Colon (tissue), 2 donors: ENCODE measurements at regions not wholly inside any gene's neighbourhood (a gene's known extent, or its start where the extent isn't known, plus 50 kb on each side); places are given as distances from the start of the nearest gene placed in this dataset.

Experiments used
- FAIRE-seq: peaks from 2 replicates; lab custom pipeline; 2012; peaks lifted over from hg19 to GRCh38; lab: Jason Lieb, UNC
- donor health status: control.
- donor health status: control.

GRCh38 chr10:123575105-123575504 lies 91.0 kb upstream of the GPR26 start:
- no peak for FAIRE-seq

- no peak for FAIRE-seq
Measured at GRCh38 chr10:123576706-123577105, 89.4 kb upstream of the GPR26 start.

- FAIRE-seq = no peak
Measured at GRCh38 chr10:123577921-123578461, 88.2 kb upstream of the GPR26 start.

- FAIRE-seq = no peak
Measured at GRCh38 chr10:123578721-123579120, 87.4 kb upstream of the GPR26 start.

GRCh38 chr10:123579675-123580074 lies 86.5 kb upstream of the GPR26 start:
- no peak for FAIRE-seq

GRCh38 chr10:123580426-123580825 lies 85.7 kb upstream of the GPR26 start:
- FAIRE-seq = no peak

GRCh38 chr10:123581656-123582055 lies 84.5 kb upstream of the GPR26 start:
- no peak for FAIRE-seq

GRCh38 chr10:123582084-123582989 lies 83.8 kb upstream of the GPR26 start:
- FAIRE-seq = no peak

GRCh38 chr10:123583639-123584418 lies 82.3 kb upstream of the GPR26 start:
- FAIRE-seq = no peak

GRCh38 chr10:123584419-123584775 lies 81.8 kb upstream of the GPR26 start:
- no peak for FAIRE-seq

GRCh38 chr10:123585477-123586445 lies 80.4 kb upstream of the GPR26 start:
- no peak for FAIRE-seq

GRCh38 chr10:123587110-123587509 lies 79.0 kb upstream of the GPR26 start:
- FAIRE-seq = no peak

GRCh38 chr10:123588386-123588914 lies 77.7 kb upstream of the GPR26 start:
- no peak for FAIRE-seq

GRCh38 chr10:123595661-123596060 lies 70.5 kb upstream of the GPR26 start:
- no peak for FAIRE-seq

- no peak for FAIRE-seq
Measured at GRCh38 chr10:123597676-123598075, 68.5 kb upstream of the GPR26 start.

- FAIRE-seq = no peak
Measured at GRCh38 chr10:123599366-123599849, 66.7 kb upstream of the GPR26 start.

GRCh38 chr10:123600177-123600576 lies 66.0 kb upstream of the GPR26 start:
- FAIRE-seq = no peak

- FAIRE-seq = no peak
Measured at GRCh38 chr10:123603130-123603529, 63.0 kb upstream of the GPR26 start.

GRCh38 chr10:123604506-123604905 lies 61.6 kb upstream of the GPR26 start:
- no peak for FAIRE-seq

- no peak for FAIRE-seq
Measured at GRCh38 chr10:123606006-123606405, 60.1 kb upstream of the GPR26 start.

- FAIRE-seq = no peak
Measured at GRCh38 chr10:123606955-123607354, 59.2 kb upstream of the GPR26 start.
